Caco-2 (cell line): ENCODE measurements at regions not wholly inside any gene's neighbourhood (a gene's known extent, or its start where the extent isn't known, plus 50 kb on each side); places are given as distances from the start of the nearest gene placed in this dataset.

ENCODE experiments used
- BruUV-seq: library from RNA; stranded (reverse); fragments of 400-500 nt; replicated peaks from 2 replicates; lab custom pipeline; 2021; lab: Mats Ljungman, UMichigan
- CTCF ChIA-PET: fragments of 300-600 bp; sonication (Branson Sonifier 250); formaldehyde crosslinking; loops from one replicate; lab custom pipeline; 2022; ENCODE audit warnings: antibody characterized with exemption; lab: Charles Lee
- POLR2A ChIA-PET: fragments of 300-600 bp; sonication (Branson Sonifier 250); formaldehyde crosslinking; loops from one replicate; lab custom pipeline; 2022; ENCODE audit warnings: antibody characterized with exemption; lab: Charles Lee
- DNase-seq, 2 experiments: peaks; one replicate each; pipeline versions ENCODE4 v3.0.0 to v3.0.0-alpha.2; 2020 to 2022
- H3K27me3 ChIP-seq: replicated peaks from 2 replicates; pipeline ENCODE4 v1.6.0; 2011; ENCODE audit warnings: low read length; ENCODE audit not compliant: control insufficient read depth, insufficient read depth
- H3K36me3 ChIP-seq: 2 replicates; pipeline ENCODE4 v1.5.1; 2011; ENCODE audit warnings: low read length; ENCODE audit not compliant: control insufficient read depth, insufficient read depth
- H3K4me1 ChIP-seq: fragments of 250-450 bp; sonication (Bioruptor Pico); 2 replicates; pipeline ENCODE4 v1.5.1; 2020; ENCODE audit warnings: mild to moderate bottlenecking
- H3K4me3 ChIP-seq: 2 replicates; pipeline ENCODE4 v1.5.1; 2011; ENCODE audit warnings: low read depth, mild to moderate bottlenecking, control low read depth, low read length
- H3K9me3 ChIP-seq: fragments of 250-450 bp; sonication (Bioruptor Pico); 2 replicates; pipeline ENCODE4 v1.5.1; 2020; ENCODE audit warnings: mild to moderate bottlenecking, moderate library complexity
- H3K27ac Mint-ChIP-seq: one replicate; pipeline ENCODE4 v1.8.0; 2022; ENCODE audit warnings: mixed read lengths; ENCODE audit not compliant: unreplicated experiment
- H3K27me3 Mint-ChIP-seq: one replicate; pipeline ENCODE4 v1.8.0; 2022; ENCODE audit warnings: mixed read lengths; ENCODE audit not compliant: insufficient read depth, unreplicated experiment
- H3K36me3 Mint-ChIP-seq: one replicate; pipeline ENCODE4 v1.8.0; 2022; ENCODE audit warnings: mild to moderate bottlenecking, mixed read lengths; ENCODE audit not compliant: insufficient read depth, unreplicated experiment
- H3K4me1 Mint-ChIP-seq: one replicate; pipeline ENCODE4 v1.8.0; 2022; ENCODE audit warnings: low read depth, mixed read lengths; ENCODE audit not compliant: unreplicated experiment
- H3K4me3 Mint-ChIP-seq: one replicate; pipeline ENCODE4 v1.8.0; 2022; ENCODE audit warnings: mild to moderate bottlenecking, moderate library complexity, mixed read lengths; ENCODE audit not compliant: unreplicated experiment
- H3K9me3 Mint-ChIP-seq: one replicate; pipeline ENCODE4 v1.8.0; 2022; ENCODE audit warnings: mixed read lengths; ENCODE audit not compliant: unreplicated experiment
- intact Hi-C: fragments of 100-400 bp; cut with micrococcal nuclease; formaldehyde crosslinking; loops from one replicate; pipeline ENCODE4 v1.10.0; 2022; ENCODE audit not compliant: unreplicated experiment
- TF ChIP-seq, protein P1 (sequence below), 2 experiments: fragments of 200-600 bp in 1 of 2; IDR thresholded peaks; 1 replicate in 1 of 2; 2 replicates in 1 of 2; pipeline versions ENCODE4 v1.5.1 to v1.8.0; 2011 to 2022; ENCODE audit warnings: antibody characterized with exemption in 1 of 2, control low read depth in 1 of 2, inconsistent platforms in 1 of 2, low read depth in 1 of 2, low read length in 1 of 2, mild to moderate bottlenecking in 1 of 2, moderate library complexity in 1 of 2; ENCODE audit not compliant: insufficient read depth in 1 of 2, severe bottlenecking in 1 of 2, unreplicated experiment in 1 of 2

DNA sequence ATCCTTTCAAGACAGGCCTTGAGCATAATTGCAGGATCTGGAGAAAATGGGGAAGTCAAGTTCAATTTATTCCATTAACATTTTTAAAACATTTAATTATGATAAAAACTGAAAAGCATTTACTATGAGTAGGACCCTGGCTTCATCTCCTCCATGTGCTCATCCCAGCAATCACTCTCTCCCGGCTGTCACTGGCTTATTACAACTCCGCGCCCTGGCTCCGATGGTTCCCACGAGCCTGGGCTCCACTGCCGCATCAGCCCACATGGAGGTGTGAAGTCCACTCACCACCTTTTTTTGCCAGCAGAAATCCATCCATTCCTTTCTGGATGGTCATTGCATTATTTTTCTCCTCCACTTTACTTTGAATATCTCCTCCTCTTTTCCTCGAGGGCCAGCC lies 194.4 kb downstream of the EMP1 start:
- Histone ChIP-seq H3K9me3 (no peaks in the 10 kb centered on the region), H3K4me3 (no peak overlapping the region), H3K36me3 (no peaks in the 10 kb centered on the region), H3K4me1 (no peaks in the 10 kb centered on the region), H3K27me3 (no peaks in the 10 kb centered on the region)
- peaks cover 9% of the 10 kb centered on the region for H3K9me3 Mint-ChIP-seq
- H3K27me3 Mint-ChIP-seq: no peaks in the 10 kb centered on the region
- H3K36me3 Mint-ChIP-seq: no peaks in the 10 kb centered on the region
- ChIA-PET POLR2A (no interaction called here), CTCF (no interaction called here)
- TF ChIP-seq, protein P1, sequence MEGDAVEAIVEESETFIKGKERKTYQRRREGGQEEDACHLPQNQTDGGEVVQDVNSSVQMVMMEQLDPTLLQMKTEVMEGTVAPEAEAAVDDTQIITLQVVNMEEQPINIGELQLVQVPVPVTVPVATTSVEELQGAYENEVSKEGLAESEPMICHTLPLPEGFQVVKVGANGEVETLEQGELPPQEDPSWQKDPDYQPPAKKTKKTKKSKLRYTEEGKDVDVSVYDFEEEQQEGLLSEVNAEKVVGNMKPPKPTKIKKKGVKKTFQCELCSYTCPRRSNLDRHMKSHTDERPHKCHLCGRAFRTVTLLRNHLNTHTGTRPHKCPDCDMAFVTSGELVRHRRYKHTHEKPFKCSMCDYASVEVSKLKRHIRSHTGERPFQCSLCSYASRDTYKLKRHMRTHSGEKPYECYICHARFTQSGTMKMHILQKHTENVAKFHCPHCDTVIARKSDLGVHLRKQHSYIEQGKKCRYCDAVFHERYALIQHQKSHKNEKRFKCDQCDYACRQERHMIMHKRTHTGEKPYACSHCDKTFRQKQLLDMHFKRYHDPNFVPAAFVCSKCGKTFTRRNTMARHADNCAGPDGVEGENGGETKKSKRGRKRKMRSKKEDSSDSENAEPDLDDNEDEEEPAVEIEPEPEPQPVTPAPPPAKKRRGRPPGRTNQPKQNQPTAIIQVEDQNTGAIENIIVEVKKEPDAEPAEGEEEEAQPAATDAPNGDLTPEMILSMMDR (IDR thresholded peaks at IDR 0.05; ENCODE audit: insufficient read depth in 1 of 2, low read depth in 1 of 2, low read length in 1 of 2, severe bottlenecking in 1 of 2, unreplicated experiment in 1 of 2): no peak
- H3K4me3 Mint-ChIP-seq: no peak overlapping the region
- intact Hi-C loops: no loop called here
- no TSS peak for BruUV-seq
- H3K4me1 Mint-ChIP-seq: no peaks in the 10 kb centered on the region
- no peak for DNase-seq
- peak overlapping the region; percentile 6 for H3K27ac Mint-ChIP-seq

- POLR2A ChIA-PET: no interaction called here
- H3K27me3 ChIP-seq: no peaks in the 10 kb centered on the region
- TF ChIP-seq, protein P1 (IDR thresholded peaks at IDR 0.05; ENCODE audit: insufficient read depth in 1 of 2, low read depth in 1 of 2, low read length in 1 of 2, severe bottlenecking in 1 of 2, unreplicated experiment in 1 of 2): no peak
- CTCF ChIA-PET: no interaction called here
- Mint-ChIP-seq H3K4me1 (no peaks in the 10 kb centered on the region), H3K4me3 (no peak overlapping the region), H3K27me3 (no peaks in the 10 kb centered on the region), H3K27ac (no peak overlapping the region), H3K36me3 (no peaks in the 10 kb centered on the region), H3K9me3 (peaks cover 9% of the 10 kb centered on the region)
- no peak for DNase-seq
- intact Hi-C loops: no loop called here
- H3K36me3 ChIP-seq: no peaks in the 10 kb centered on the region
- H3K9me3 ChIP-seq: no peaks in the 10 kb centered on the region
- no peaks in the 10 kb centered on the region for H3K4me1 ChIP-seq
- no TSS peak for BruUV-seq
- H3K4me3 ChIP-seq: no peak overlapping the region
Measured at GRCh38 chr12:13390381-13390861, 193.9 kb downstream of the EMP1 start.

DNA sequence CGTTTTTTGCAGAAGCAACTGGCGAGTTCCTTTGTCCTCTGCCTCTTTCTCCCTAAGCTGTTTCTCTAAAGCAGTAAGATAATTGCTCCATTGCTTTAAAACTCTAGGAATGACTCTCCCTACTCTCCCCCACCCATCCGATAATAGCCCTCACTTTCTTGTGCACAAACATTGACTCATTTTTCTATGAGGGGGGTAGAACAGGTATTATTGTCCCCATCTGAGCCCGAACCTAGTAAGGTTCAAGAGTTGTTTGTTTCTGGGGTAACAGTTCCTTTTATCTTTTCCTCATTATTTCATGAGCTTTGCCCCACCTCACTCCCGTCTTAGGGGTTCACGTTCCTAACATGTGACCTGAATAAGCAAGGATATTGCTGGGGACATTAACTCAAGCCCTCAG lies 190.6 kb downstream of the EMP1 start:
- Histone ChIP-seq H3K4me3 (no peak overlapping the region), H3K4me1 (peaks cover 20% of the 10 kb centered on the region), H3K9me3 (peaks cover 19% of the 10 kb centered on the region), H3K36me3 (no peaks in the 10 kb centered on the region), H3K27me3 (no peaks in the 10 kb centered on the region)
- BruUV-seq: no TSS peak
- Mint-ChIP-seq H3K27ac (no peak overlapping the region), H3K36me3 (no peaks in the 10 kb centered on the region), H3K27me3 (no peaks in the 10 kb centered on the region), H3K4me3 (no peak overlapping the region), H3K4me1 (peaks cover 14% of the 10 kb centered on the region), H3K9me3 (peaks cover 17% of the 10 kb centered on the region)
- no peak for DNase-seq
- POLR2A ChIA-PET: no interaction called here
- TF ChIP-seq, protein P1 (IDR thresholded peaks at IDR 0.05; ENCODE audit: insufficient read depth in 1 of 2, low read depth in 1 of 2, low read length in 1 of 2, severe bottlenecking in 1 of 2, unreplicated experiment in 1 of 2): no peak
- CTCF ChIA-PET: no interaction called here
- intact Hi-C loops: no loop called here
